Heart left ventricle (tissue), 16 donors: ENCODE measurements at regions not wholly inside any gene's neighbourhood (a gene's known extent, or its start where the extent isn't known, plus 50 kb on each side); places are given as distances from the start of the nearest gene placed in this dataset.

Experiments
- ATAC-seq, 4 donors: fragments of 200-7000 bp; cut with Tn5 transposase; one replicate each; pipeline ENCODE4 v1.9.1; 2020 to 2022; ENCODE audit warnings: moderate library complexity in 4 of 4, mild to moderate bottlenecking in 3 of 4, moderate number of reproducible peaks in 1 of 4
- DNase-seq, 5 donors: peaks; one replicate each; pipeline ENCODE4 v3.0.0-alpha.2; 2020
- H3K27ac ChIP-seq, 12 donors: fragments of 200-600 bp; sonication (generic) in 4 of 12; one replicate each; pipeline versions ENCODE4 v1.5.0 to v1.8.0; 2016 to 2022; ENCODE audit warnings: mild to moderate bottlenecking in 2 of 12
- H3K27me3 ChIP-seq, 9 donors: fragments of 200-600 bp; sonication (generic) in 2 of 9; one replicate each; pipeline versions ENCODE4 v1.5.1 to v1.8.0; 2016 to 2022; ENCODE audit warnings: mild to moderate bottlenecking in 3 of 9
- H3K36me3 ChIP-seq, 9 donors: fragments of 200-600 bp; sonication (generic) in 2 of 9; one replicate each; pipeline versions ENCODE4 v1.5.0 to v1.8.0; 2018 to 2022; ENCODE audit warnings: mild to moderate bottlenecking in 2 of 9
- H3K4me1 ChIP-seq, 12 donors: fragments of 200-600 bp; sonication (generic) in 4 of 12; one replicate each; pipeline versions ENCODE4 v1.5.0 to v1.8.0; 2016 to 2022; ENCODE audit warnings: mild to moderate bottlenecking in 3 of 12
- H3K4me3 ChIP-seq, 12 donors: fragments of 200-600 bp; sonication (generic) in 4 of 12; one replicate each; pipeline versions ENCODE4 v1.5.0 to v1.8.0; 2017 to 2022; ENCODE audit warnings: mild to moderate bottlenecking in 9 of 12, moderate library complexity in 4 of 12
- H3K9me3 ChIP-seq, 12 donors: fragments of 200-600 bp; sonication (generic) in 4 of 12; one replicate each; pipeline versions ENCODE4 v1.5.0 to v1.8.0; 2016 to 2022; ENCODE audit warnings: mild to moderate bottlenecking in 1 of 12
- POLR2A ChIP-seq, 2 donors: fragments of 450-650 bp; IDR thresholded peaks; one replicate each; pipeline ENCODE4 v1.6.1; 2017; ENCODE audit warnings: antibody characterized with exemption in 2 of 2, mild to moderate bottlenecking in 2 of 2, moderate library complexity in 2 of 2
- WGBS, 4 donors: extraction: QIAGEN DNeasy Blood & Tissue Kit in 2 of 4; methylation state at CpG; one replicate each; pipeline versions ENCODE4 v1.1.5 to v1.1.7; 2013 to 2018; 5-methylcytosine and 5-hydroxymethylcytosine counted together
- intact Hi-C, 10 donors: fragments of 100-400 bp; cut with DNase I; formaldehyde crosslinking; loops; one replicate each; pipeline versions ENCODE4 v1.11.1 to v1.14.2; 2022
- TF ChIP-seq, protein P1 (sequence below), 12 donors: fragments of 200-600 bp; sonication (generic) in 4 of 12; IDR thresholded peaks; one replicate each; pipeline versions ENCODE4 v1.5.0 to v1.8.0; 2018 to 2022; ENCODE audit warnings: antibody characterized with exemption in 12 of 12, mild to moderate bottlenecking in 5 of 12
- donor health status: ischemic (EF 13 %, LVEDD 7.1; RV severe dilation, severe dysfunction).
- donor health status: healthy with polysubstance abuse.
- donor health status: DM: no; HTN: yes; CAD: no.
- donor health status: DM: no; HTN: no; CAD: no.
- donor health status: ischemic (EF 25% LVEDD 6.9; RV normal size, moderate dysfunction).
- donor health status: ischemic (EF 25% LVEDD 5.7; RV mildly dilated, moderate dysfunction).
- donor health status: healthy.
- donor health status: DM: yes; HTN: yes; CAD: no.
- donor health status: ischemic (EF 35%, LVEDD 5.7; RV mildly dilated, moderate dysfunction).
- donor health status: nonischemic (EF 11% LVEDD 7.7; RV severe dilation, severe dysfunction).
- donor health status: DM: yes; HTN: yes; CAD: no.
- donor health status: PGD.
- donor health status: ischemic (EF 29% LVEDD 5.4; RV normal size, mild dysfunction).
- donor health status: nonischemic (EF 23%, LVEDD 6.1; RV moderate dilation, normal function).

DNA sequence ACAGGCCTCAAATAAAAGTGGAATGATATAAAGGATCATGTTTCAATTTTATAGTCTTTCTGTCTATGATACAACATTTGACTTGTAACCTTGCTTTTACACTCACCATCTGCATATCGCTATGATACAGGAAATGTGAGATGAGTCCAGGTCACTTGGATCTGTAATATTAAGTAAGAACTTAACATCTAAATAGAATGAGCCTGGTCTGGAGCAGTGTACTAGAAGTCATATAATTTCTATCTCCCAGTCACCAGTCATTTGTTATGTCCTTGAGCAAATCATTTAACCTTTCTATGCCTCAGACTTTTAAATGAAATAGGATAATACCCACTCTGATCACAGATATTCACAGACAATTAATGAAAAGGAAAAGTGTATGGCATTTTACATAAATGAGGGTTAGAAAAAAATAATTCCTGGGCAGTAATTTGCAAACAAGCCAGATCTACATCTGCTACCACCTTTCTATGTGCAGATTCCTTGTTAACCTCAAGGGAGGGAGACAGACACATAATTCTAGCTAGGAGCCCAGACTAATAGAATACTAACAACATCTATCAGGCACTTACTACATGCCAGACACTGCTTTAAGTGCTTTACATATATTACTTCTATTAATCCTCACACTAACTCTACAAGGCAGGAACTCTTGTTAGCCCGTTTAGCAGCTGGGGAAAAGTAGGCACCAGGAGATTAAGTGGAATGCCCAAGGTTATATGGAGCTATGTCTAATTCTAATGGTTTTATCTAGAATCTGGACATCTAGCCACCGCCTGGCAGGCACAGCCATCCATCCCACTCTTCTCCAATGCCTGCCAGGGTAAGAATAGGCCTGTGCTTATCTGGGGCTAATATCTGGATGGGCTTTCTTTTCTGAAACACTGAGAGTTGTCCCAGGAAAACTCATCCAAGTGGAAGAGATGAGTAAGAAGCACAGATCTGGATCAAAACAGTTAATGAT, 313.6 kb upstream of the CDH20 start:
- H3K9me3 ChIP-seq: no peaks in the 10 kb centered on the region
- intact Hi-C loops: no loop called here
- WGBS, 4 donors: 49 to 81% (median 77%) methylated on average over 3 of the region's 3 CpGs
- ATAC-seq (no peak), DNase-seq (no peak)
- H3K36me3 ChIP-seq: no peaks in the 10 kb centered on the region
- TF ChIP-seq, protein P1, sequence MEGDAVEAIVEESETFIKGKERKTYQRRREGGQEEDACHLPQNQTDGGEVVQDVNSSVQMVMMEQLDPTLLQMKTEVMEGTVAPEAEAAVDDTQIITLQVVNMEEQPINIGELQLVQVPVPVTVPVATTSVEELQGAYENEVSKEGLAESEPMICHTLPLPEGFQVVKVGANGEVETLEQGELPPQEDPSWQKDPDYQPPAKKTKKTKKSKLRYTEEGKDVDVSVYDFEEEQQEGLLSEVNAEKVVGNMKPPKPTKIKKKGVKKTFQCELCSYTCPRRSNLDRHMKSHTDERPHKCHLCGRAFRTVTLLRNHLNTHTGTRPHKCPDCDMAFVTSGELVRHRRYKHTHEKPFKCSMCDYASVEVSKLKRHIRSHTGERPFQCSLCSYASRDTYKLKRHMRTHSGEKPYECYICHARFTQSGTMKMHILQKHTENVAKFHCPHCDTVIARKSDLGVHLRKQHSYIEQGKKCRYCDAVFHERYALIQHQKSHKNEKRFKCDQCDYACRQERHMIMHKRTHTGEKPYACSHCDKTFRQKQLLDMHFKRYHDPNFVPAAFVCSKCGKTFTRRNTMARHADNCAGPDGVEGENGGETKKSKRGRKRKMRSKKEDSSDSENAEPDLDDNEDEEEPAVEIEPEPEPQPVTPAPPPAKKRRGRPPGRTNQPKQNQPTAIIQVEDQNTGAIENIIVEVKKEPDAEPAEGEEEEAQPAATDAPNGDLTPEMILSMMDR (IDR thresholded peaks at IDR 0.05): no peak
- H3K27me3 ChIP-seq: no peaks in the 10 kb centered on the region
- H3K4me3 ChIP-seq: no peak overlapping the region
- H3K27ac ChIP-seq: no peak overlapping the region
- no peaks in the 10 kb centered on the region for H3K4me1 ChIP-seq

DNA sequence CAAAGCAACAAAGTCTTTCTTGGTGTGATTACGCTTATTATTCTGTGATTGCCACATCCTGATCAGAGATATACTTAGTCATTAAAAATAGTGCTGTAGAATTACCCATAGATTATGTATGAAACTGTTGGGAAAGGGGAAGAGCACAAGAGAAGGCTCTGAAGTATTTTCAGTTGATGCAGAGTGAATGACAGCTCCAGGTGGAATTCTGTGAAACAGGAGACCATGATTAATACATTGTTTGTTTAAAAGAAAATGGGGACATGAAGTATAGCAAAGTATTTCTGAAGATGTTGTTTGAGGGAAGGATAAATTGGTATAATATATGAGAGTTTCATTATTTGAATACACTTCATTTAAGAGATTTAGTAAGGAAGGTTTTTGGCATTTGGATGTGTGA, 307.6 kb upstream of the CDH20 start:
- Histone ChIP-seq H3K9me3 (no peaks in the 10 kb centered on the region), H3K27ac (no peak overlapping the region), H3K36me3 (no peaks in the 10 kb centered on the region), H3K4me3 (no peak overlapping the region), H3K27me3 (no peaks in the 10 kb centered on the region), H3K4me1 (no peaks in the 10 kb centered on the region)
- ATAC-seq (no peak), DNase-seq (no peak)
- TF ChIP-seq POLR2A (IDR thresholded peaks at IDR 0.05): no peak
- TF ChIP-seq, protein P1 (IDR thresholded peaks at IDR 0.05): no peak
- 76 to 90% (median 87%) methylated on average over 1 of the region's 1 CpG for WGBS, 4 donors
- intact Hi-C loops: no loop called here

DNA sequence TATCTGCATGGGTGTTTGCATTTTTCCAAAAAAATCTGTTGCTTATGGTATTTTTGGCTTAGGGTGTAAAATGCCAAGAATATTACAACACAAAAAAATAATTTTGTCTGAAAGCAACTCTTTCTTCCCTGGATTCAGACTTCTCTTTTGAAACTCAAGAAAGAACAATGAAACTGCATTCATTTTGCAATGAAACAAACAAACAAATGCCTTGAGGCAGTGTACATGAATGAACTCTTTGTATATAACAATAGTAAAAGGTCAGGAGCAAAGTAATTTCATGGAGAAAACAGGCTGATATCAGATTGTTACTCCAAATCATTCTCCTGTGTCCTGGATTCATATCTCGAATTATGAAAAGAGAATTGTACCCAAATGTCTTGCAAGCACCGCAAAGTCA, 301.6 kb upstream of the CDH20 start:
- no peaks in the 10 kb centered on the region for H3K36me3 ChIP-seq
- no peaks in the 10 kb centered on the region for H3K4me1 ChIP-seq
- WGBS, 4 donors: 77 to 88% (median 84%) methylated on average over 2 of the region's 2 CpGs
- no peak overlapping the region for H3K27ac ChIP-seq
- no peak for DNase-seq
- no peaks in the 10 kb centered on the region for H3K9me3 ChIP-seq
- TF ChIP-seq, protein P1 (IDR thresholded peaks at IDR 0.05): no peak
- no peak for TF ChIP-seq POLR2A (IDR thresholded peaks at IDR 0.05)
- intact Hi-C loops: no loop called here
- no peaks in the 10 kb centered on the region for H3K27me3 ChIP-seq
- no peak overlapping the region for H3K4me3 ChIP-seq
- no peak for ATAC-seq

DNA sequence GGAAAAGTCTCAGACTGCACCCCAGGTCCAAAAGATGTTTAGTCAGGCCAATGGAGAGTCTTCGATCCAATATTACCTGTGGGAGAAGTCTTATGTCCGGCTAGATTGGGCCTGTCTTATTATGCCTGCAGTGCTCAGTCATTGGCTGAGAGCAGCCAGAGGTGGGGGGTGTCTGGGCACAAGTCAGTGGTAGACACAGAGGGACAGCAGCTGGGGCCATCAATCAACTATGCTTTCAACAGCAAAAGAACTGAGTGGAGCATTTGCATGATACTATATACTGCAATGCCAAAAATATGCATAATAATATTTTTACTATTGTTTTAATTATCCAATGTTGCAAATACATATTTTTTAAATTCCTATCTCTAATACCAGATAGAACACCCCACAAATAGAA, 298.6 kb upstream of the CDH20 start:
- Histone ChIP-seq H3K27ac (no peak overlapping the region), H3K4me1 (no peaks in the 10 kb centered on the region), H3K36me3 (no peaks in the 10 kb centered on the region), H3K4me3 (no peak overlapping the region), H3K9me3 (no peaks in the 10 kb centered on the region), H3K27me3 (no peaks in the 10 kb centered on the region)
- 63 to 80% (median 77%) methylated on average over 2 of the region's 2 CpGs for WGBS, 4 donors
- intact Hi-C loops: no loop called here
- no peak for DNase-seq
- no peak for TF ChIP-seq POLR2A (IDR thresholded peaks at IDR 0.05)
- TF ChIP-seq, protein P1 (IDR thresholded peaks at IDR 0.05): no peak
- no peak for ATAC-seq
